Endothelial cell of umbilical vein (primary cell): ENCODE measurements at regions not wholly inside any gene's neighbourhood (a gene's known extent, or its start where the extent isn't known, plus 50 kb on each side); places are given as distances from the start of the nearest gene placed in this dataset.

Experiments used
- CTCF ChIP-seq, 2 donors: IDR thresholded peaks; 1 replicate in 1 of 2; 2 replicates in 1 of 2; pipeline ENCODE4 v1.5.1; 2011; ENCODE audit warnings: low read length in 2 of 2, mild to moderate bottlenecking in 2 of 2, moderate library complexity in 2 of 2, control low read depth in 1 of 2, inconsistent platforms in 1 of 2, low read depth in 1 of 2; ENCODE audit not compliant: insufficient read depth in 1 of 2; ENCODE audit errors: extremely low read depth in 1 of 2
- EZH2 ChIP-seq: IDR thresholded peaks from 2 replicates; pipeline ENCODE4 v1.6.1; 2012; ENCODE audit warnings: borderline replicate concordance, low read depth, mild to moderate bottlenecking, moderate library complexity, low read length, inconsistent platforms; ENCODE audit not compliant: severe bottlenecking
- MAX ChIP-seq: IDR thresholded peaks from 2 replicates; pipeline ENCODE4 v1.6.1; 2011; ENCODE audit not compliant: insufficient read depth, insufficient read length
- MYC ChIP-seq: IDR thresholded peaks from one replicate; pipeline ENCODE4 v1.6.1; 2011; ENCODE audit warnings: mild to moderate bottlenecking, low read depth, low read length
- POLR2A ChIP-seq: IDR thresholded peaks from 2 replicates; pipeline ENCODE4 v1.6.1; 2012; ENCODE audit warnings: low read depth, mild to moderate bottlenecking, control low read depth, low read length
- POLR2AphosphoS5 ChIP-seq: IDR thresholded peaks from 2 replicates; pipeline ENCODE4 v1.6.1; 2012; ENCODE audit warnings: low read depth, mild to moderate bottlenecking, control low read depth, low read length, moderate library complexity; ENCODE audit not compliant: insufficient read depth

- TF ChIP-seq CTCF (IDR thresholded peaks at IDR 0.05; ENCODE audit: extremely low read depth in 1 of 2, insufficient read depth in 1 of 2, low read depth in 1 of 2, low read length in 2 of 2) (no peak), POLR2A (no peak), MYC (no peak), MAX (no peak), EZH2 (no peak), POLR2AphosphoS5 (no peak)
These were observed 260.5 kb upstream of the THUMPD2 start for GRCh38 chr2:40039549-40039948.
